ENCODE measurements at regions not wholly inside any gene's neighbourhood (a gene's known extent, or its start where the extent isn't known, plus 50 kb on each side); places are given as distances from the start of the nearest gene placed in this dataset.
"Not testable (repeated sequence)": the region's sequence is repeated elsewhere in the genome, so short reads cannot be mapped to it uniquely, and the experiment has no call there.

GRCh38 chr7:8890346-8890745 lies 456.9 kb downstream of the NXPH1 start:
- BruUV-seq (replicated peaks); H3K18ac ChIP-seq (ENCODE audit: low read depth, low read length); H3K4ac ChIP-seq (ENCODE audit: low read depth, low read length); H2AFZ ChIP-seq (replicated peaks; ENCODE audit: low read length, poor library complexity); H4K91ac ChIP-seq (ENCODE audit: insufficient read depth, low read depth, low read length); H2BK5ac ChIP-seq (ENCODE audit: low read depth, low read length, poor library complexity, severe bottlenecking); in situ Hi-C loops (cut with MboI; ENCODE audit: low sequenced_read_pairs); H3K56ac ChIP-seq (ENCODE audit: extremely low read depth, insufficient read depth, low read length); H3K14ac ChIP-seq (replicated peaks; ENCODE audit: low read depth, low read length); ATAC-seq (ENCODE audit: low read depth); H3K9me3 ChIP-seq (ENCODE audit: control insufficient read depth, insufficient read depth, low read length); dilution Hi-C loops (cut with HindIII; ENCODE audit: low sequenced_read_pairs, unreplicated experiment); intact Hi-C loops (cut with micrococcal nuclease); H2BK15ac ChIP-seq (ENCODE audit: low read depth, low read length); H3K23ac ChIP-seq (ENCODE audit: low read depth, low read length); H3K4me1 ChIP-seq (ENCODE audit: control insufficient read depth, insufficient read depth, low read length); H4K20me1 ChIP-seq (ENCODE audit: insufficient read depth, low read length); H4K8ac ChIP-seq (ENCODE audit: low read depth in 2 of 2, low read length in 2 of 2); H3K27ac ChIP-seq (ENCODE audit: insufficient read depth, low read length); H2AK9ac ChIP-seq (replicated peaks; ENCODE audit: low read depth, low read length, poor library complexity); H3K79me1 ChIP-seq (ENCODE audit: low read depth in 1 of 2, low read length in 2 of 2); H2AK5ac ChIP-seq (ENCODE audit: low read depth, low read length); H3K9me1 ChIP-seq (ENCODE audit: insufficient read depth, low read length); H4K5ac ChIP-seq (ENCODE audit: low read depth, low read length); H2BK20ac ChIP-seq (ENCODE audit: low read depth, low read length); H3K27me3 ChIP-seq (ENCODE audit: control insufficient read depth, insufficient read depth, low read length); H3K9ac ChIP-seq (ENCODE audit: low read depth, low read length); CTCF ChIA-PET; DNase-seq; H3K4me2 ChIP-seq (ENCODE audit: low read depth, low read length); H3K36me3 ChIP-seq (ENCODE audit: control insufficient read depth, insufficient read depth, low read length); H2BK120ac ChIP-seq (ENCODE audit: low read depth, low read length); H3K4me3 ChIP-seq (ENCODE audit: insufficient read depth, low read depth, low read length); POLR2A ChIA-PET (ENCODE audit: unreplicated experiment): not testable (repeated sequence)
- no CpG with 5 or more reads among the region's 30 CpGs for WGBS, 2 experiments (ENCODE audit: extremely low coverage in 2 of 2, insufficient read length in 1 of 2)

Data from IMR-90 (cell line).